ENCODE measurements at regions not wholly inside any gene's neighbourhood (a gene's known extent, or its start where the extent isn't known, plus 50 kb on each side); places are given as distances from the start of the nearest gene placed in this dataset.

DNA sequence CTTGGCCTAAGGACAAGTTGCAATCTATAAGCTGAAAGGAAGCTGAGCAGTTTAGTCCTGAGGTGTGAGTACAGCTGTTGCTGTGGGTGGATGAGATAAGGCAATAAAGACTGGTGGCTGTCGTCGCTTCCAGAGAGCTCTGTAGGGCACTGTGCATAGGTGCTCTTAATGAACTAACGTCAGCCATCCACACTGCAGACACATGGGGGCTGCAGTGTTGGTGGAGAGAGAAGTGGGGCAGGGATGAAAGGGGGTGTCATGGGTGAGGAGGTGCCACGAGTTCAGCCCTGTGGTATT lies 139.9 kb upstream of the IRX3 start:
- peaks cover 0 to 17% (median 15%) of the 10 kb centered on the region in 4 donors for H3K9me3 ChIP-seq
- H3K27me3 ChIP-seq, result peaks cover 0 to 44% (median 3%) of the 10 kb centered on the region in 4 donors
- intact Hi-C loops (cut with DNase I), result no loop called here
- H3K4me3 ChIP-seq, result no peak overlapping the region
- TF ChIP-seq POLR2AphosphoS5 (IDR thresholded peaks at IDR 0.05), result no peak
- TF ChIP-seq POLR2A (IDR thresholded peaks at IDR 0.05; ENCODE audit: low read depth), result no peak
- TF ChIP-seq EP300 (IDR thresholded peaks at IDR 0.05), result no peak
- TF ChIP-seq, protein P1, sequence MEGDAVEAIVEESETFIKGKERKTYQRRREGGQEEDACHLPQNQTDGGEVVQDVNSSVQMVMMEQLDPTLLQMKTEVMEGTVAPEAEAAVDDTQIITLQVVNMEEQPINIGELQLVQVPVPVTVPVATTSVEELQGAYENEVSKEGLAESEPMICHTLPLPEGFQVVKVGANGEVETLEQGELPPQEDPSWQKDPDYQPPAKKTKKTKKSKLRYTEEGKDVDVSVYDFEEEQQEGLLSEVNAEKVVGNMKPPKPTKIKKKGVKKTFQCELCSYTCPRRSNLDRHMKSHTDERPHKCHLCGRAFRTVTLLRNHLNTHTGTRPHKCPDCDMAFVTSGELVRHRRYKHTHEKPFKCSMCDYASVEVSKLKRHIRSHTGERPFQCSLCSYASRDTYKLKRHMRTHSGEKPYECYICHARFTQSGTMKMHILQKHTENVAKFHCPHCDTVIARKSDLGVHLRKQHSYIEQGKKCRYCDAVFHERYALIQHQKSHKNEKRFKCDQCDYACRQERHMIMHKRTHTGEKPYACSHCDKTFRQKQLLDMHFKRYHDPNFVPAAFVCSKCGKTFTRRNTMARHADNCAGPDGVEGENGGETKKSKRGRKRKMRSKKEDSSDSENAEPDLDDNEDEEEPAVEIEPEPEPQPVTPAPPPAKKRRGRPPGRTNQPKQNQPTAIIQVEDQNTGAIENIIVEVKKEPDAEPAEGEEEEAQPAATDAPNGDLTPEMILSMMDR (IDR thresholded peaks at IDR 0.05), result no peak
- H3K27ac ChIP-seq (replicated peaks in 1 of 4), result no peak overlapping the region
- DNase-seq (ENCODE audit: extremely low spot score), result no peak
- WGBS, result 63% methylated on average over 4 of the region's 4 CpGs
- peaks cover 0 to 5% (median 0%) of the 10 kb centered on the region in 4 donors for H3K4me1 ChIP-seq
- H3K36me3 ChIP-seq, result no peaks in the 10 kb centered on the region

DNA sequence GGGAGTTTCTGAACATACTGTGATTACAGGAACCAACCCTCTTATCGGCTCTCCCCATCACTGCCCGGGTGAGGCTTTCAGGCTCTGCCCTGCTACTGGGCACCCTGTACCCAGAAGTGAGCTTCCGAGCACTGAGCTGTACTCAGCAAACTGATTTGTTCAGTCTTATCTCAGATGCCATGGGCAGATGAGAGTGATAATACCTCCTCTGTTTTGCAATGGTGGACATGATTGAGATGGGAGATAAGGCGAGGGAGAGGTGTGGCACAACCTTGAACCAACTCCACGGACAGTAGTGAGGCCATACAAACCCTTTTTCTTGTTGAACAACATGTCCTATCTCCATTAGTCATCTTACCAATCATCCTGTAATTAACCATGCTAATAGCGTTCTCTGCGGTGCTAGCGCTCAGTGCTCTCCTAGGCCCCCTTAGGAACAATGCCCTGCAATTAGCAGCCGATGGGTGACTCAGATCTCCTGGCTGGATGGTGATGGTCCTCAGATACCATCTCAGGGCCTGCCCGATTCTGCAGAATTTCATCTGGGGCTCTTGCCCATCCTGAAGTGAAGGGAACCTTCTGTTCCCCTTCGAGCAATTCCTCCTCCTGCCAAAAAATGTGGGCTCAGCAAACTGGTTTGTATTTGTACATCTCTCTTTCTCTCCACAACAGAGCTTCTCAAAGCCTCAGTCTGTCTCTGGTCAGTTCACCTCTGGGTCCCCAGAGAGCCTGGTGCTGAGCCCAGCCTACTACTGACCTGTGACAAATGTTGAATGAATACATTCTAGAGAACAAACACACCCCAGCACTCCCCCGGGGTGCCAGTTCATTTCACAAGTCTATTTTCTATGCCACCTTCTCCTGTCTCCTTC lies 139.3 kb upstream of the IRX3 start:
- Histone ChIP-seq H3K36me3 (no peaks in the 10 kb centered on the region), H3K27ac (replicated peaks in 1 of 4) (no peak overlapping the region), H3K4me1 (peaks cover 0 to 5% (median 0%) of the 10 kb centered on the region in 4 donors), H3K27me3 (peaks cover 0 to 38% (median 3%) of the 10 kb centered on the region in 4 donors), H3K9me3 (peaks cover 0 to 17% (median 15%) of the 10 kb centered on the region in 4 donors), H3K4me3 (no peak overlapping the region)
- intact Hi-C loops (cut with DNase I), result no loop called here
- 84% methylated on average over 12 of the region's 12 CpGs for WGBS
- DNase-seq (ENCODE audit: extremely low spot score), result no peak
- TF ChIP-seq EP300 (IDR thresholded peaks at IDR 0.05) (no peak), POLR2AphosphoS5 (IDR thresholded peaks at IDR 0.05) (no peak), POLR2A (IDR thresholded peaks at IDR 0.05; ENCODE audit: low read depth) (no peak)
- TF ChIP-seq, protein P1 (IDR thresholded peaks at IDR 0.05), result no peak

DNA sequence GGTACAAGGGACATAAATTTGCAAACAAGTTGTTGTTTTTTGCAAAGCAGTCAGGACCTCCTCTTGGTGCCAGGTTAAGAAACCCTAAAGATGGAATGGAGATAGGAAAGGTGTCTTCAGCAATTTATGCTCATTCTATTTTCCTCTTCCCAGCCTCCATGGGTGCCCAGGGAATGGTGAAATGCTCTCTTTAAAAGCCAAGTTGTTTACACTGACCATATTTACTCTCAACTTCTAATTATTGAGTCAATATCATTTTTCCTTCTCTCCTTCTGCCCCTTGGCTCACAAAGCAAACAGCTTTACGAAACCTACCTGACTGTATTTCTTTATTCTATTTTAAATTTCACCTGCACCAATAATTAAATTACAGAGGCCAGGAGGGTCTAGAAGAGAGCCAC lies 138.5 kb upstream of the IRX3 start:
- H3K9me3 ChIP-seq, result peaks cover 0 to 11% (median 9%) of the 10 kb centered on the region in 4 donors

DNA sequence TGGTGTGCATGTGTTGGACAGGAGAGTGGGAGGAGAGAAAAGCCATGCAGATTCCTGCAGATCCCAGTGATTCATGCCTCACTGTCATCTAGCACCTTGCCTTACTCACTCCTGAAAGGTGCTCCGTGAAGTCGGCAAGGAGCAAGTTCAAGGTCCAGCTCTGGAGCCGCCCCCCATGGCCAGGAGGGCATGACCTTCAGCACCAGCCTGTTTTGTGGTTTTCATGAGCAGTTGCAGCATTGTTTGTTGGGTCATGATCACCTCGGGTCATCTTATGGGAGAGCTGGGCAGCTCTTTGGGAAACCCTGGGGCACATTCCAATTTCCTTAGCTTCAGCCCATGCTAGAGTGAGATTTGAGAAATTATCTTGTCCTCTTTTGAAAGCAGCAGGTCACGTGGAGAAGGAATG lies 137.5 kb upstream of the IRX3 start:
- DNase-seq (ENCODE audit: extremely low spot score), result no peak
- peaks cover 0 to 20% (median 0%) of the 10 kb centered on the region in 4 donors for H3K27me3 ChIP-seq
- H3K4me3 ChIP-seq, result no peak overlapping the region
- WGBS, result 60% methylated on average over 5 of the region's 5 CpGs
- H3K4me1 ChIP-seq, result peaks cover 0 to 5% (median 0%) of the 10 kb centered on the region in 4 donors
- peaks cover 0 to under 1% (median under 1%) of the 10 kb centered on the region in 4 donors for H3K9me3 ChIP-seq
- TF ChIP-seq, protein P1 (IDR thresholded peaks at IDR 0.05), result no peak
- TF ChIP-seq POLR2A (IDR thresholded peaks at IDR 0.05; ENCODE audit: low read depth) (no peak), POLR2AphosphoS5 (IDR thresholded peaks at IDR 0.05) (no peak), EP300 (IDR thresholded peaks at IDR 0.05) (no peak)
- no peaks in the 10 kb centered on the region for H3K36me3 ChIP-seq
- H3K27ac ChIP-seq (replicated peaks in 1 of 4), result no peak overlapping the region
- intact Hi-C loops (cut with DNase I), result no loop called here

More for the DNA sequence above, 138.5 kb upstream of the IRX3 start:
- 96% methylated on average over 1 of the region's 1 CpG for WGBS
- H3K4me1 ChIP-seq, result peaks cover 0 to 5% (median 0%) of the 10 kb centered on the region in 4 donors
- no peaks in the 10 kb centered on the region for H3K36me3 ChIP-seq
- TF ChIP-seq, protein P1 (IDR thresholded peaks at IDR 0.05), result no peak
- TF ChIP-seq POLR2AphosphoS5 (IDR thresholded peaks at IDR 0.05) (no peak), POLR2A (IDR thresholded peaks at IDR 0.05; ENCODE audit: low read depth) (no peak), EP300 (IDR thresholded peaks at IDR 0.05) (no peak)
- no peak overlapping the region for H3K27ac ChIP-seq (replicated peaks in 1 of 4)
- intact Hi-C loops (cut with DNase I), result no loop called here
- H3K27me3 ChIP-seq, result peaks cover 0 to 30% (median 3%) of the 10 kb centered on the region in 4 donors
- DNase-seq (ENCODE audit: extremely low spot score), result no peak
- no peak overlapping the region for H3K4me3 ChIP-seq
